Omental fat pad (tissue), 3 donors: ENCODE measurements at regions not wholly inside any gene's neighbourhood (a gene's known extent, or its start where the extent isn't known, plus 50 kb on each side); places are given as distances from the start of the nearest gene placed in this dataset.

Experiments used
- ATAC-seq: fragments of 150-250 bp; one replicate; pipeline ENCODE4 v1.9.1; 2016; ENCODE audit warnings: mild to moderate bottlenecking, moderate library complexity; ENCODE audit not compliant: low FRiP score
- DNase-seq: peaks from one replicate; pipeline ENCODE4 v3.0.0-alpha.2; 2019; ENCODE audit warnings: low spot score
- CTCF ChIP-seq, 3 donors: fragments of 450-650 bp; IDR thresholded peaks; one replicate each; pipeline ENCODE4 v1.5.1; 2016 to 2017; ENCODE audit warnings: antibody characterized with exemption in 3 of 3, mild to moderate bottlenecking in 3 of 3, moderate library complexity in 2 of 3

GRCh38 chr6:106740287-106740686 lies 110.9 kb downstream of the QRSL1 start:
- ATAC-seq = no peak
- TF ChIP-seq CTCF (IDR thresholded peaks at IDR 0.05) = no peak
- no peak for DNase-seq

GRCh38 chr6:106739387-106739786 lies 110.0 kb downstream of the QRSL1 start:
- no peak for ATAC-seq
- no peak for TF ChIP-seq CTCF (IDR thresholded peaks at IDR 0.05)
- no peak for DNase-seq

- no peak for ATAC-seq
- DNase-seq = no peak
- no peak for TF ChIP-seq CTCF (IDR thresholded peaks at IDR 0.05)
These were observed 107.1 kb downstream of the QRSL1 start for GRCh38 chr6:106736502-106736901.

- DNase-seq (no peak), ATAC-seq (no peak)
- no peak for TF ChIP-seq CTCF (IDR thresholded peaks at IDR 0.05)
These were observed 106.5 kb downstream of the QRSL1 start for GRCh38 chr6:106735828-106736227.

- DNase-seq (no peak), ATAC-seq (no peak)
- TF ChIP-seq CTCF (IDR thresholded peaks at IDR 0.05) = no peak
These were observed 105.8 kb downstream of the QRSL1 start for GRCh38 chr6:106735136-106735633.

- TF ChIP-seq CTCF (IDR thresholded peaks at IDR 0.05) = no peak
- DNase-seq (no peak), ATAC-seq (no peak)
These were observed 104.0 kb downstream of the QRSL1 start for GRCh38 chr6:106733386-106733785.

- DNase-seq (no peak), ATAC-seq (no peak)
These were observed 103.1 kb downstream of the QRSL1 start for GRCh38 chr6:106732376-106732940.

More at GRCh38 chr6:106732376-106732940, 103.1 kb downstream of the QRSL1 start:
- TF ChIP-seq CTCF (IDR thresholded peaks at IDR 0.05) = no peak
